GM12874 (cell line): ENCODE measurements at regions not wholly inside any gene's neighbourhood (a gene's known extent, or its start where the extent isn't known, plus 50 kb on each side); places are given as distances from the start of the nearest gene placed in this dataset.

ENCODE experiments used
- CTCF ChIP-seq: IDR thresholded peaks from 2 replicates; pipeline ENCODE4 v1.5.1; 2011; ENCODE audit warnings: low read depth, mild to moderate bottlenecking, control low read depth, low read length, moderate library complexity; ENCODE audit not compliant: insufficient read depth

GRCh38 chr10:2963889-2964631, 103.3 kb upstream of the PFKP start:
- no peak for TF ChIP-seq CTCF

- TF ChIP-seq CTCF: no peak
Observed at GRCh38 chr10:2962194-2962593, 105.2 kb upstream of the PFKP start.

- TF ChIP-seq CTCF: no peak
Observed at GRCh38 chr10:2958659-2959058, 108.7 kb upstream of the PFKP start.

GRCh38 chr10:2957785-2958184, 109.6 kb upstream of the PFKP start:
- no peak for TF ChIP-seq CTCF

GRCh38 chr10:2955064-2955463, 112.3 kb upstream of the PFKP start:
- no peak for TF ChIP-seq CTCF

- TF ChIP-seq CTCF: no peak
Observed at GRCh38 chr10:2953495-2953894, 113.9 kb upstream of the PFKP start.

GRCh38 chr10:2951235-2951835, 116.0 kb upstream of the PFKP start:
- no peak for TF ChIP-seq CTCF
